KMS-11 (cell line): ENCODE measurements at regions not wholly inside any gene's neighbourhood (a gene's known extent, or its start where the extent isn't known, plus 50 kb on each side); places are given as distances from the start of the nearest gene placed in this dataset.
"Not testable (repeated sequence)": the region's sequence is repeated elsewhere in the genome, so short reads cannot be mapped to it uniquely, and the experiment has no call there.

Source experiments
- H2AFZ ChIP-seq: fragments of 200-600 bp; sonication (generic); 2 replicates; pipeline ENCODE4 v1.6.1; 2016; ENCODE audit warnings: antibody characterized with exemption, mixed run types, low read depth
- H3K27ac ChIP-seq: fragments of 200-600 bp; sonication (generic); 2 replicates; pipeline ENCODE4 v1.6.1; 2016; ENCODE audit warnings: mild to moderate bottlenecking, mixed run types
- H3K27me3 ChIP-seq: fragments of 200-600 bp; sonication (generic); 2 replicates; pipeline ENCODE4 v1.6.1; 2017; ENCODE audit warnings: mild to moderate bottlenecking, low read depth, mixed run types, moderate library complexity; ENCODE audit not compliant: insufficient read depth
- H3K36me3 ChIP-seq: fragments of 200-600 bp; sonication (generic); 2 replicates; pipeline ENCODE4 v1.6.1; 2017; ENCODE audit warnings: mild to moderate bottlenecking, mixed run types; ENCODE audit not compliant: insufficient read depth
- H3K4me1 ChIP-seq: fragments of 200-600 bp; sonication (generic); 2 replicates; pipeline ENCODE4 v1.6.1; 2016; ENCODE audit warnings: mild to moderate bottlenecking, low read depth, mixed run types; ENCODE audit not compliant: poor library complexity, severe bottlenecking
- H3K4me2 ChIP-seq: fragments of 200-600 bp; sonication (generic); 2 replicates; pipeline ENCODE4 v1.7.0; 2016; ENCODE audit warnings: mild to moderate bottlenecking, mixed run types
- H3K4me3 ChIP-seq: fragments of 200-600 bp; sonication (generic); IDR thresholded peaks from 2 replicates; pipeline ENCODE4 v1.6.1; 2017; ENCODE audit warnings: low read depth, low read length, mixed read lengths; ENCODE audit not compliant: insufficient read depth
- H3K79me2 ChIP-seq: fragments of 200-600 bp; sonication (generic); 2 replicates; pipeline ENCODE4 v1.6.1; 2016; ENCODE audit warnings: low read depth, mixed run types; ENCODE audit not compliant: insufficient read depth
- H3K9ac ChIP-seq: fragments of 200-600 bp; sonication (generic); 2 replicates; pipeline ENCODE4 v1.6.1; 2016; ENCODE audit warnings: mild to moderate bottlenecking, mixed run types
- H4K20me1 ChIP-seq: fragments of 200-600 bp; sonication (generic); 2 replicates; pipeline ENCODE4 v1.6.1; 2016; ENCODE audit warnings: mild to moderate bottlenecking, mixed run types; ENCODE audit not compliant: insufficient read depth
- CTCF ChIP-seq: fragments of 200-600 bp; sonication (generic); conservative IDR thresholded peaks from 2 replicates; pipeline ENCODE4 v1.6.1; 2017; ENCODE audit warnings: low read depth, mild to moderate bottlenecking, antibody characterized with exemption, low read length, moderate library complexity, mixed read lengths

- no peak overlapping the region for H2AFZ ChIP-seq
- H3K4me1 ChIP-seq = no peaks in the 10 kb centered on the region
- no peaks in the 10 kb centered on the region for H4K20me1 ChIP-seq
- no peak overlapping the region for H3K4me3 ChIP-seq
- H3K79me2 ChIP-seq = no peaks in the 10 kb centered on the region
- H3K36me3 ChIP-seq = no peaks in the 10 kb centered on the region
- no peak for TF ChIP-seq CTCF
- H3K27me3 ChIP-seq = no peaks in the 10 kb centered on the region
- H3K9ac ChIP-seq = no peak overlapping the region
- H3K27ac ChIP-seq = no peak overlapping the region
- no peak overlapping the region for H3K4me2 ChIP-seq
Measured at GRCh38 chr2:175595139-175595538, 406.9 kb downstream of the LNPK start.

- H3K27me3 ChIP-seq, H3K4me2 ChIP-seq, H3K36me3 ChIP-seq, H3K4me3 ChIP-seq, H3K79me2 ChIP-seq, H3K9ac ChIP-seq, H4K20me1 ChIP-seq, H3K27ac ChIP-seq, H3K4me1 ChIP-seq, H2AFZ ChIP-seq: not testable (repeated sequence)
Measured at GRCh38 chr2:175593686-175594525, 408.2 kb downstream of the LNPK start.

GRCh38 chr2:175588213-175588612 is 406.7 kb upstream of the ATP5MC3 start:
- H3K27ac ChIP-seq, H3K4me3 ChIP-seq, H3K27me3 ChIP-seq, H2AFZ ChIP-seq, H3K36me3 ChIP-seq, H3K79me2 ChIP-seq, H4K20me1 ChIP-seq, H3K9ac ChIP-seq, H3K4me2 ChIP-seq: not testable (repeated sequence)
- H3K4me1 ChIP-seq = peaks cover 11% of the 10 kb centered on the region

GRCh38 chr2:175585496-175585895 is 404.0 kb upstream of the ATP5MC3 start:
- Histone ChIP-seq H3K36me3 (no peaks in the 10 kb centered on the region), H3K27ac (no peak overlapping the region), H3K79me2 (no peaks in the 10 kb centered on the region), H2AFZ (peak overlapping the region; percentile 7), H3K4me1 (peaks cover 11% of the 10 kb centered on the region), H3K27me3 (no peaks in the 10 kb centered on the region), H3K4me3 (no peak overlapping the region), H3K4me2 (no peak overlapping the region), H3K9ac (no peak overlapping the region), H4K20me1 (no peaks in the 10 kb centered on the region)
- no peak for TF ChIP-seq CTCF

GRCh38 chr2:175580652-175581051 is 399.1 kb upstream of the ATP5MC3 start:
- peaks cover 20% of the 10 kb centered on the region for H3K4me1 ChIP-seq
- no peak overlapping the region for H3K9ac ChIP-seq
- no peak overlapping the region for H2AFZ ChIP-seq
- H3K27ac ChIP-seq = no peak overlapping the region
- H3K4me3 ChIP-seq = no peak overlapping the region
- no peak for TF ChIP-seq CTCF
- no peak overlapping the region for H3K4me2 ChIP-seq
- H3K27me3 ChIP-seq = no peaks in the 10 kb centered on the region
- no peaks in the 10 kb centered on the region for H3K79me2 ChIP-seq
- H3K36me3 ChIP-seq = no peaks in the 10 kb centered on the region
- H4K20me1 ChIP-seq = no peaks in the 10 kb centered on the region
